Ovary (tissue), 3 donors: ENCODE measurements at regions not wholly inside any gene's neighbourhood (a gene's known extent, or its start where the extent isn't known, plus 50 kb on each side); places are given as distances from the start of the nearest gene placed in this dataset.

Source experiments
- EP300 ChIP-seq: sonication (generic); formaldehyde crosslinking; IDR thresholded peaks from one replicate; pipeline ENCODE4 v1.6.1; 2017; ENCODE audit warnings: antibody characterized with exemption
- POLR2A ChIP-seq: fragments of 450-650 bp; IDR thresholded peaks from one replicate; pipeline ENCODE4 v1.6.1; 2017; ENCODE audit warnings: antibody characterized with exemption, mild to moderate bottlenecking, moderate library complexity
- TF ChIP-seq, protein P1 (sequence below), 3 donors: fragments of 450-650 bp in 2 of 3; fragments of 200-600 bp in 1 of 3; IDR thresholded peaks; one replicate each; pipeline versions ENCODE4 v1.5.1 to v1.8.0; 2016 to 2022; ENCODE audit warnings: antibody characterized with exemption in 3 of 3, mild to moderate bottlenecking in 1 of 3
- donor health status: DM: no; HTN: no; CAD: no.

DNA sequence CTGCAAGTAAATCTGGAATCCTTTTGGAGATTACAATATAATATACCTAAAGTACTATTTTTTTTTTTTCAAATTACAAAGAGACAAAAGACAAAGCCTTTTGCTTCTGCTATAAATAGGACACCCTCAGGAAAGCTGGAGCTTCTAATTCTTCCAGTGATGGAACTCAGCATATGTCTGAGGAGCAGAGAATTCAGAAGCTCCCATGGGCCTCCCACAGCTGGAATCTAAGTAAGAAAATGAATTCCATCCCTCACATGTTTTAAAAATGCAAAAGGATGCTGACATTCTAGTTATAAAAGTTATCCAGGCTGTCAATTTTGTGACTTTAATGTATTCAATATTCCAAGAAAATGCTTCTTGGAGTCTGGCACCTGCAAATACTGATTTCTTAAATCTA is 571.3 kb upstream of the LRRTM4 start:
- TF ChIP-seq, protein P1, sequence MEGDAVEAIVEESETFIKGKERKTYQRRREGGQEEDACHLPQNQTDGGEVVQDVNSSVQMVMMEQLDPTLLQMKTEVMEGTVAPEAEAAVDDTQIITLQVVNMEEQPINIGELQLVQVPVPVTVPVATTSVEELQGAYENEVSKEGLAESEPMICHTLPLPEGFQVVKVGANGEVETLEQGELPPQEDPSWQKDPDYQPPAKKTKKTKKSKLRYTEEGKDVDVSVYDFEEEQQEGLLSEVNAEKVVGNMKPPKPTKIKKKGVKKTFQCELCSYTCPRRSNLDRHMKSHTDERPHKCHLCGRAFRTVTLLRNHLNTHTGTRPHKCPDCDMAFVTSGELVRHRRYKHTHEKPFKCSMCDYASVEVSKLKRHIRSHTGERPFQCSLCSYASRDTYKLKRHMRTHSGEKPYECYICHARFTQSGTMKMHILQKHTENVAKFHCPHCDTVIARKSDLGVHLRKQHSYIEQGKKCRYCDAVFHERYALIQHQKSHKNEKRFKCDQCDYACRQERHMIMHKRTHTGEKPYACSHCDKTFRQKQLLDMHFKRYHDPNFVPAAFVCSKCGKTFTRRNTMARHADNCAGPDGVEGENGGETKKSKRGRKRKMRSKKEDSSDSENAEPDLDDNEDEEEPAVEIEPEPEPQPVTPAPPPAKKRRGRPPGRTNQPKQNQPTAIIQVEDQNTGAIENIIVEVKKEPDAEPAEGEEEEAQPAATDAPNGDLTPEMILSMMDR (IDR thresholded peaks at IDR 0.05), result no peak
- TF ChIP-seq POLR2A (no peak), EP300 (no peak)
